SU-DHL-6 (cell line): ENCODE measurements at regions not wholly inside any gene's neighbourhood (a gene's known extent, or its start where the extent isn't known, plus 50 kb on each side); places are given as distances from the start of the nearest gene placed in this dataset.

Experiments
- H2AFZ ChIP-seq: fragments of 200-600 bp; sonication (generic); 2 replicates; pipeline ENCODE4 v1.6.1; 2014; ENCODE audit warnings: low read depth, mild to moderate bottlenecking, moderate library complexity, mixed read lengths, antibody characterized with exemption, low read length; ENCODE audit not compliant: severe bottlenecking
- H3F3A ChIP-seq: fragments of 200-600 bp; shearing (Covaris generic); 2 replicates; pipeline ENCODE4 v1.6.0; 2016; ENCODE audit warnings: antibody characterized with exemption, mild to moderate bottlenecking; ENCODE audit not compliant: insufficient read depth
- H3K27ac ChIP-seq: fragments of 200-600 bp; sonication (generic); 2 replicates; pipeline ENCODE4 v1.5.1; 2016; ENCODE audit warnings: low read depth, mild to moderate bottlenecking, low read length, moderate library complexity, mixed read lengths
- H3K27me3 ChIP-seq: fragments of 200-600 bp; sonication (generic), shearing (Covaris generic); 2 replicates; pipeline ENCODE4 v1.6.0; 2014; ENCODE audit warnings: mild to moderate bottlenecking, low read length
- H3K36me3 ChIP-seq: fragments of 200-600 bp; sonication (generic); 2 replicates; pipeline ENCODE4 v1.6.1; 2014; ENCODE audit warnings: mild to moderate bottlenecking, low read length, mixed read lengths
- H3K4me2 ChIP-seq: fragments of 300-600, 200-600 bp; shearing (Covaris generic), sonication (generic); 2 replicates; pipeline ENCODE4 v1.6.0; 2014; ENCODE audit warnings: low read length, low read depth, mild to moderate bottlenecking; ENCODE audit not compliant: poor library complexity, severe bottlenecking
- H3K4me3 ChIP-seq: fragments of 200-600 bp; sonication (generic); 2 replicates; pipeline ENCODE4 v1.5.1; 2014; ENCODE audit warnings: antibody characterized with exemption, low read length, mild to moderate bottlenecking, mixed read lengths; ENCODE audit not compliant: insufficient read depth, poor library complexity, severe bottlenecking
- H3K79me2 ChIP-seq: fragments of 200-600 bp; sonication (generic); 2 replicates; pipeline ENCODE4 v1.6.1; 2014; ENCODE audit warnings: mild to moderate bottlenecking, low read length, moderate library complexity; ENCODE audit not compliant: insufficient read depth
- H3K9ac ChIP-seq: fragments of 200-600 bp; sonication (generic); 2 replicates; pipeline ENCODE4 v1.7.0; 2014; ENCODE audit warnings: mild to moderate bottlenecking, low read length
- H3K9me2 ChIP-seq: fragments of 200-600 bp; sonication (generic); replicated peaks from 2 replicates; pipeline ENCODE4 v1.6.1; 2014; ENCODE audit warnings: low read length; ENCODE audit not compliant: insufficient read depth
- H3K9me3 ChIP-seq: fragments of 200-600 bp; sonication (generic); 2 replicates; pipeline ENCODE4 v1.6.1; 2014; ENCODE audit warnings: low read length, mixed read lengths; ENCODE audit not compliant: insufficient read depth
- H4K20me1 ChIP-seq: fragments of 200-600 bp; sonication (generic); 2 replicates; pipeline ENCODE4 v1.6.1; 2014; ENCODE audit warnings: low read depth, mild to moderate bottlenecking, antibody characterized with exemption, low read length, moderate library complexity, mixed read lengths
- CTCF ChIP-seq: fragments of 200-600 bp; sonication (generic); IDR thresholded peaks from one replicate; pipeline ENCODE4 v1.5.1; 2017; ENCODE audit warnings: antibody characterized with exemption, mild to moderate bottlenecking, low read length, moderate library complexity; ENCODE audit not compliant: insufficient read depth, poor library complexity, severe bottlenecking
- EZH2phosphoT487 ChIP-seq: fragments of 200-600 bp; sonication (generic), shearing (Covaris generic); conservative IDR thresholded peaks from 2 replicates; pipeline ENCODE4 v1.6.1; 2018; ENCODE audit warnings: mild to moderate bottlenecking, antibody characterized with exemption, low read length, moderate library complexity, mixed read lengths

DNA sequence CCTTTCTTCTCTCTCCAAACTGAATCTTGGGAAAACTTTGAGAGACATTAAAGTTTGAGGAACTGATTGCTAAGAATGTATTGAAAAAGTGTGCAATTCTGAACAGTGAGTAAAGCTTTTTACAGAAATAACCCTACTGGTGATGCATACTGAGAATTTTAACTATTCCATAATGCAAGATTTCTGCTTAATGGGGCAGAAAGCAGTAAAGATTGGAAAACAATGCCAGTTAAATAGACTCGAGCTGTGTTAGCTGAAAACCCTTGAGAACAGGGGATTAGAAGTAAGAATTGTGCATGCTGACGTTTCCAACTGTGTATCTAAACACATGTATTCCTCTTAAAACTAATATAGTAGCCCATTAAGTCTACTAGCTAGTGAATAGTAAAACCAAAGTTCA, 1500.2 kb upstream of the PRMT6 start:
- H3K4me2 ChIP-seq: no peak overlapping the region
- no peaks in the 10 kb centered on the region for H3K36me3 ChIP-seq
- no peak for TF ChIP-seq EZH2phosphoT487
- no peak for TF ChIP-seq CTCF
- no peak overlapping the region for H3K27ac ChIP-seq
- H3F3A ChIP-seq: 0 out of 2 replicates have a peak, but pooled peaks cover 3% of the 10 kb centered on the region
- no peaks in the 10 kb centered on the region for H4K20me1 ChIP-seq
- no peak overlapping the region for H3K4me3 ChIP-seq
- H3K9me2 ChIP-seq: no peaks in the 10 kb centered on the region
- H2AFZ ChIP-seq: peak overlapping the region; percentile 68
- H3K9me3 ChIP-seq: 0 out of 2 replicates have a peak, but pooled peaks cover 6% of the 10 kb centered on the region
- H3K27me3 ChIP-seq: no peaks in the 10 kb centered on the region
- H3K9ac ChIP-seq: no peak overlapping the region
- no peaks in the 10 kb centered on the region for H3K79me2 ChIP-seq

GRCh38 chr1:105558023-105558422, 1498.5 kb upstream of the PRMT6 start:
- H3K9me3 ChIP-seq: 0 out of 2 replicates have a peak, but pooled peaks cover 6% of the 10 kb centered on the region
- H3K4me3 ChIP-seq: no peak overlapping the region
- peak overlapping the region; percentile 71 for H2AFZ ChIP-seq
- H3K9me2 ChIP-seq: no peaks in the 10 kb centered on the region
- no peaks in the 10 kb centered on the region for H4K20me1 ChIP-seq
- no peaks in the 10 kb centered on the region for H3K27me3 ChIP-seq
- no peaks in the 10 kb centered on the region for H3K36me3 ChIP-seq
- H3F3A ChIP-seq: 0 out of 2 replicates have a peak, but pooled peaks cover 3% of the 10 kb centered on the region
- H3K9ac ChIP-seq: no peak overlapping the region
- no peak overlapping the region for H3K27ac ChIP-seq
- H3K79me2 ChIP-seq: no peaks in the 10 kb centered on the region
- no peak overlapping the region for H3K4me2 ChIP-seq
- TF ChIP-seq EZH2phosphoT487 (no peak), CTCF (no peak)

DNA sequence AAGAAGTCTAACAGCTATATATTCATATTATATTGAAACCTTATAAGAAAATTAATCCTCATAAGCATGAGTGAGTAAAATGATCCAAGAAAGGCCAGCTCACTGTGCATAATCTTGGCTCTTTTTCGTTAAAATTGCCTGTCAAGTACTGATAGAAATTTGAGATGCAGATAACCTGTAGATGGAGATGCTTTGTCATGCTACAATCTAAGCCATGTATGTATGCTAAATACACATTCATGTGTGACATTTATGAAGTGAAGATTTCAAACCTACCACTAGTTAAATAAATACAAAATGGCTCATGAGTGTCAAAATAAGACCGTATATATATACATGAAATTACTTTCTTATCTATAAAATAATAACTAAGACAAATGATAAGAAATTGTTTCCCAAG, 1491.5 kb upstream of the PRMT6 start:
- no peak for TF ChIP-seq EZH2phosphoT487
- TF ChIP-seq CTCF: no peak
- no peaks in the 10 kb centered on the region for H3K9me2 ChIP-seq
- no peaks in the 10 kb centered on the region for H4K20me1 ChIP-seq
- no peaks in the 10 kb centered on the region for H3K27me3 ChIP-seq
- no peaks in the 10 kb centered on the region for H3K79me2 ChIP-seq
- H2AFZ ChIP-seq: no peak overlapping the region
- H3K27ac ChIP-seq: no peak overlapping the region
- H3K9ac ChIP-seq: no peak overlapping the region
- no peak overlapping the region for H3K4me2 ChIP-seq
- H3K9me3 ChIP-seq: 0 out of 2 replicates have a peak, but pooled peaks cover 6% of the 10 kb centered on the region
- H3F3A ChIP-seq: no peaks in the 10 kb centered on the region
- no peak overlapping the region for H3K4me3 ChIP-seq
- no peaks in the 10 kb centered on the region for H3K36me3 ChIP-seq
